Ectodermal cell (in vitro differentiated cells): ENCODE measurements at regions not wholly inside any gene's neighbourhood (a gene's known extent, or its start where the extent isn't known, plus 50 kb on each side); places are given as distances from the start of the nearest gene placed in this dataset.

Experiments
- H3K27ac ChIP-seq: 2 replicates; pipeline ENCODE4 v1.7.0; 2013; ENCODE audit warnings: mild to moderate bottlenecking, low read depth, low read length; ENCODE audit not compliant: insufficient read depth, poor library complexity, severe bottlenecking
- H3K27me3 ChIP-seq: 2 replicates; pipeline ENCODE4 v1.7.0; 2013; ENCODE audit warnings: mild to moderate bottlenecking, low read length; ENCODE audit not compliant: insufficient read depth, control insufficient read depth, poor library complexity, severe bottlenecking
- H3K36me3 ChIP-seq: one replicate; pipeline ENCODE4 v1.7.0; 2013; ENCODE audit warnings: low read length; ENCODE audit not compliant: control insufficient read depth, insufficient read depth
- H3K4me1 ChIP-seq: one replicate; pipeline ENCODE4 v1.7.0; 2013; ENCODE audit warnings: low read length; ENCODE audit not compliant: control insufficient read depth, insufficient read depth
- H3K4me3 ChIP-seq: 2 replicates; pipeline ENCODE4 v1.7.0; 2013; ENCODE audit warnings: low read depth, low read length, control low read depth; ENCODE audit not compliant: insufficient read depth
- H3K9me3 ChIP-seq: 2 replicates; pipeline ENCODE4 v1.7.0; 2013; ENCODE audit warnings: mild to moderate bottlenecking, low read length, moderate library complexity; ENCODE audit not compliant: control insufficient read depth
- WGBS, 2 experiments: methylation state at CpG; one replicate each; pipeline ENCODE4 v1.1.7; 2013; ENCODE audit warnings: missing lambda C conversion rate in 2 of 2; 5-methylcytosine and 5-hydroxymethylcytosine counted together

- 96 to 97% methylated on average over 4 to 5 of the region's 5 CpGs for WGBS, 2 experiments
- H3K9me3 ChIP-seq, result no peaks in the 10 kb centered on the region
- H3K36me3 ChIP-seq, result no peaks in the 10 kb centered on the region
- no peaks in the 10 kb centered on the region for H3K4me1 ChIP-seq
- H3K27ac ChIP-seq, result no peak overlapping the region
- H3K27me3 ChIP-seq, result no peaks in the 10 kb centered on the region
- no peak overlapping the region for H3K4me3 ChIP-seq
Observed at GRCh38 chr4:173713026-173713425, 183.0 kb upstream of the HAND2 start.

GRCh38 chr4:173707658-173708419 lies 177.8 kb upstream of the HAND2 start:
- Histone ChIP-seq H3K9me3 (no peaks in the 10 kb centered on the region), H3K4me1 (no peaks in the 10 kb centered on the region), H3K27me3 (no peaks in the 10 kb centered on the region), H3K36me3 (no peaks in the 10 kb centered on the region), H3K27ac (no peak overlapping the region), H3K4me3 (no peak overlapping the region)
- WGBS, 2 experiments, result 82% methylated on average over 1 of the region's 2 CpGs; no CpG with 5 or more reads in 1 of the 2 experiments

- no peak overlapping the region for H3K4me3 ChIP-seq
- no peaks in the 10 kb centered on the region for H3K36me3 ChIP-seq
- no peak overlapping the region for H3K27ac ChIP-seq
- H3K9me3 ChIP-seq, result no peaks in the 10 kb centered on the region
- no peaks in the 10 kb centered on the region for H3K27me3 ChIP-seq
- 91 to 92% methylated on average over 8 to 9 of the region's 9 CpGs for WGBS, 2 experiments
- no peaks in the 10 kb centered on the region for H3K4me1 ChIP-seq
Observed at GRCh38 chr4:173704201-173704600, 174.2 kb upstream of the HAND2 start.

GRCh38 chr4:173703021-173703420 lies 173.0 kb upstream of the HAND2 start:
- H3K9me3 ChIP-seq, result no peaks in the 10 kb centered on the region
- H3K27ac ChIP-seq, result no peak overlapping the region
- 93 to 94% methylated on average over 4 of the region's 4 CpGs for WGBS, 2 experiments
- no peaks in the 10 kb centered on the region for H3K36me3 ChIP-seq
- H3K4me1 ChIP-seq, result no peaks in the 10 kb centered on the region
- H3K4me3 ChIP-seq, result no peak overlapping the region
- H3K27me3 ChIP-seq, result no peaks in the 10 kb centered on the region

GRCh38 chr4:173700650-173701049 lies 170.6 kb upstream of the HAND2 start:
- H3K9me3 ChIP-seq, result no peaks in the 10 kb centered on the region
- WGBS, 2 experiments, result 92 to 100% methylated on average over 3 to 4 of the region's 4 CpGs

GRCh38 chr4:173699841-173700475 lies 169.9 kb upstream of the HAND2 start:
- no peak overlapping the region for H3K4me3 ChIP-seq
- H3K4me1 ChIP-seq, result no peaks in the 10 kb centered on the region
- no peaks in the 10 kb centered on the region for H3K27me3 ChIP-seq
- no peaks in the 10 kb centered on the region for H3K9me3 ChIP-seq
- H3K27ac ChIP-seq, result no peak overlapping the region
- 96 to 100% methylated on average over 1 to 2 of the region's 2 CpGs for WGBS, 2 experiments
- H3K36me3 ChIP-seq, result no peaks in the 10 kb centered on the region

More at GRCh38 chr4:173700650-173701049, 170.6 kb upstream of the HAND2 start:
- Histone ChIP-seq H3K27me3 (no peaks in the 10 kb centered on the region), H3K36me3 (no peaks in the 10 kb centered on the region), H3K4me1 (no peaks in the 10 kb centered on the region), H3K27ac (no peak overlapping the region), H3K4me3 (no peak overlapping the region)

GRCh38 chr4:173698557-173699262 lies 168.7 kb upstream of the HAND2 start:
- 85 to 86% methylated on average over 10 of the region's 10 CpGs for WGBS, 2 experiments
- Histone ChIP-seq H3K36me3 (no peaks in the 10 kb centered on the region), H3K9me3 (no peaks in the 10 kb centered on the region), H3K4me1 (no peaks in the 10 kb centered on the region), H3K4me3 (no peak overlapping the region), H3K27ac (no peak overlapping the region), H3K27me3 (no peaks in the 10 kb centered on the region)

GRCh38 chr4:173697840-173698239 lies 167.8 kb upstream of the HAND2 start:
- H3K27me3 ChIP-seq, result no peaks in the 10 kb centered on the region
- no peaks in the 10 kb centered on the region for H3K4me1 ChIP-seq
- WGBS, 2 experiments, result 83 to 84% methylated on average over 4 of the region's 4 CpGs
- H3K9me3 ChIP-seq, result no peaks in the 10 kb centered on the region
- H3K4me3 ChIP-seq, result no peak overlapping the region
- H3K36me3 ChIP-seq, result no peaks in the 10 kb centered on the region
- no peak overlapping the region for H3K27ac ChIP-seq

GRCh38 chr4:173696551-173696950 lies 166.5 kb upstream of the HAND2 start:
- Histone ChIP-seq H3K36me3 (no peaks in the 10 kb centered on the region), H3K4me1 (no peaks in the 10 kb centered on the region), H3K9me3 (no peaks in the 10 kb centered on the region), H3K4me3 (no peak overlapping the region), H3K27ac (no peak overlapping the region), H3K27me3 (no peaks in the 10 kb centered on the region)
- WGBS, 2 experiments, result 90% methylated on average over 1 of the region's 1 CpG; no CpG with 5 or more reads in 1 of the 2 experiments

- Histone ChIP-seq H3K27me3 (no peaks in the 10 kb centered on the region), H3K27ac (no peak overlapping the region), H3K4me3 (no peak overlapping the region), H3K4me1 (no peaks in the 10 kb centered on the region), H3K36me3 (no peaks in the 10 kb centered on the region), H3K9me3 (no peaks in the 10 kb centered on the region)
- WGBS, 2 experiments, result 78% methylated on average over 5 of the region's 5 CpGs
Observed at GRCh38 chr4:173696011-173696410, 166.0 kb upstream of the HAND2 start.
